Smooth muscle cell (in vitro differentiated cells): ENCODE measurements at regions not wholly inside any gene's neighbourhood (a gene's known extent, or its start where the extent isn't known, plus 50 kb on each side); places are given as distances from the start of the nearest gene placed in this dataset.

Experiments
- DNase-seq: peaks from one replicate; lab custom pipeline; 2025; ENCODE audit not compliant: unreplicated experiment; lab: John Stamatoyannopoulos, UW
- H2AFZ ChIP-seq: fragments of 200-600 bp; sonication (generic); 2 replicates; pipeline ENCODE4 v1.6.0; 2016; ENCODE audit warnings: antibody characterized with exemption, low read depth, mild to moderate bottlenecking
- H3F3A ChIP-seq: fragments of 200-600 bp; sonication (generic); 2 replicates; pipeline ENCODE4 v1.6.0; 2017; ENCODE audit warnings: antibody characterized with exemption, low read depth
- H3K27ac ChIP-seq: fragments of 200-600 bp; sonication (generic); 2 replicates; pipeline ENCODE4 v1.5.1; 2016; ENCODE audit warnings: low read depth, mild to moderate bottlenecking
- H3K27me3 ChIP-seq: fragments of 200-600 bp; sonication (generic); 2 replicates; pipeline ENCODE4 v1.6.1; 2016; ENCODE audit warnings: low read depth, mild to moderate bottlenecking
- H3K36me3 ChIP-seq: fragments of 200-600 bp; sonication (generic); 2 replicates; pipeline ENCODE4 v1.5.1; 2016; ENCODE audit warnings: low read depth
- H3K4me1 ChIP-seq: fragments of 200-600 bp; sonication (generic); 2 replicates; pipeline ENCODE4 v1.5.1; 2016; ENCODE audit warnings: low read depth
- H3K4me2 ChIP-seq: fragments of 200-600 bp; sonication (generic); 2 replicates; pipeline ENCODE4 v1.6.0; 2016; ENCODE audit warnings: mild to moderate bottlenecking
- H3K4me3 ChIP-seq: fragments of 200-600 bp; sonication (generic); 2 replicates; pipeline ENCODE4 v1.5.1; 2016; ENCODE audit warnings: mild to moderate bottlenecking
- H3K79me2 ChIP-seq: fragments of 200-600 bp; sonication (generic); 2 replicates; pipeline ENCODE4 v1.6.0; 2016; ENCODE audit warnings: low read depth, mild to moderate bottlenecking
- H3K9ac ChIP-seq: fragments of 200-600 bp; sonication (generic); 2 replicates; pipeline ENCODE4 v1.6.0; 2016; ENCODE audit warnings: low read depth
- H3K9me3 ChIP-seq: fragments of 200-600 bp; sonication (generic); replicated peaks from 2 replicates; pipeline ENCODE4 v1.5.1; 2016; ENCODE audit warnings: low read depth
- H4K20me1 ChIP-seq: fragments of 200-600 bp; sonication (generic); 2 replicates; pipeline ENCODE4 v1.6.0; 2016; ENCODE audit warnings: low read depth
- WGBS: methylation state at CpG from one replicate; pipeline ENCODE4 v1.1.7; 2016; ENCODE audit warnings: low lambda C conversion rate; 5-methylcytosine and 5-hydroxymethylcytosine counted together
- TF ChIP-seq, protein P1 (sequence below): fragments of 200-600 bp; sonication (generic); IDR thresholded peaks from 2 replicates; pipeline ENCODE4 v1.5.1; 2017; ENCODE audit warnings: borderline replicate concordance, mild to moderate bottlenecking, antibody characterized with exemption; ENCODE audit not compliant: insufficient read depth, poor library complexity, severe bottlenecking

GRCh38 chr15:92541291-92542200, 114.0 kb downstream of the FAM174B start:
- peak overlapping the region; percentile 70 for H3K27ac ChIP-seq
- no peaks in the 10 kb centered on the region for H3F3A ChIP-seq
- H2AFZ ChIP-seq, result no peak overlapping the region
- 81% methylated on average over 7 of the region's 7 CpGs for WGBS
- no peak overlapping the region for H3K4me2 ChIP-seq
- H3K27me3 ChIP-seq, result no peaks in the 10 kb centered on the region
- H3K9me3 ChIP-seq, result no peaks in the 10 kb centered on the region
- H3K4me1 ChIP-seq, result no peaks in the 10 kb centered on the region
- DNase-seq, result no peak
- no peaks in the 10 kb centered on the region for H3K79me2 ChIP-seq
- H4K20me1 ChIP-seq, result no peaks in the 10 kb centered on the region
- no peak overlapping the region for H3K4me3 ChIP-seq
- H3K9ac ChIP-seq, result no peak overlapping the region
- TF ChIP-seq, protein P1, sequence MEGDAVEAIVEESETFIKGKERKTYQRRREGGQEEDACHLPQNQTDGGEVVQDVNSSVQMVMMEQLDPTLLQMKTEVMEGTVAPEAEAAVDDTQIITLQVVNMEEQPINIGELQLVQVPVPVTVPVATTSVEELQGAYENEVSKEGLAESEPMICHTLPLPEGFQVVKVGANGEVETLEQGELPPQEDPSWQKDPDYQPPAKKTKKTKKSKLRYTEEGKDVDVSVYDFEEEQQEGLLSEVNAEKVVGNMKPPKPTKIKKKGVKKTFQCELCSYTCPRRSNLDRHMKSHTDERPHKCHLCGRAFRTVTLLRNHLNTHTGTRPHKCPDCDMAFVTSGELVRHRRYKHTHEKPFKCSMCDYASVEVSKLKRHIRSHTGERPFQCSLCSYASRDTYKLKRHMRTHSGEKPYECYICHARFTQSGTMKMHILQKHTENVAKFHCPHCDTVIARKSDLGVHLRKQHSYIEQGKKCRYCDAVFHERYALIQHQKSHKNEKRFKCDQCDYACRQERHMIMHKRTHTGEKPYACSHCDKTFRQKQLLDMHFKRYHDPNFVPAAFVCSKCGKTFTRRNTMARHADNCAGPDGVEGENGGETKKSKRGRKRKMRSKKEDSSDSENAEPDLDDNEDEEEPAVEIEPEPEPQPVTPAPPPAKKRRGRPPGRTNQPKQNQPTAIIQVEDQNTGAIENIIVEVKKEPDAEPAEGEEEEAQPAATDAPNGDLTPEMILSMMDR, result no peak
- no peaks in the 10 kb centered on the region for H3K36me3 ChIP-seq

DNA sequence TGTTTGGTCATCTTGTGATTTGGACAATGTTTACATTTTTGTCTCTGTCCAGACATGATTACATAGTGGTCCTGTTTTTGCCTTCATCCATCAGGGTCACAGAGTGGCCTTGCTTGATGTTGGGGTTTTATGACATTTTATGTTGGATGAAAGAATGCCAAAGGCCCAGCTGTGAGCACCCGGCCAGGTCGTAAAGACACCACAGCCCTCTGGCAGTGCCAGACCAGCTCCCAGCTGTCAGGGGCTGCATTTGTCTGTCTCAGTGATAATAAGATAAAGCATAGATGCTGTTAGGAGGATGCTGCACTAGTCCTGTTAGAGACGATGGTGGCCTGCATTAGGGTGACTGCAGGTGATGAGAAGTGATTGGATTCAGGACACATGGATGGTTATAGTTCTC, 117.5 kb downstream of the FAM174B start:
- no peak overlapping the region for H3K27ac ChIP-seq
- no peak overlapping the region for H3K4me3 ChIP-seq
- peaks cover 3% of the 10 kb centered on the region for H3K9me3 ChIP-seq
- H4K20me1 ChIP-seq, result no peaks in the 10 kb centered on the region
- TF ChIP-seq, protein P1, result no peak
- H3K36me3 ChIP-seq, result no peaks in the 10 kb centered on the region
- no peak for DNase-seq
- H3K9ac ChIP-seq, result no peak overlapping the region
- H3K4me2 ChIP-seq, result no peak overlapping the region
- no peaks in the 10 kb centered on the region for H3K27me3 ChIP-seq
- H3F3A ChIP-seq, result no peaks in the 10 kb centered on the region
- H2AFZ ChIP-seq, result no peak overlapping the region
- H3K79me2 ChIP-seq, result no peaks in the 10 kb centered on the region
- 68% methylated on average over 3 of the region's 3 CpGs for WGBS
- no peaks in the 10 kb centered on the region for H3K4me1 ChIP-seq

DNA sequence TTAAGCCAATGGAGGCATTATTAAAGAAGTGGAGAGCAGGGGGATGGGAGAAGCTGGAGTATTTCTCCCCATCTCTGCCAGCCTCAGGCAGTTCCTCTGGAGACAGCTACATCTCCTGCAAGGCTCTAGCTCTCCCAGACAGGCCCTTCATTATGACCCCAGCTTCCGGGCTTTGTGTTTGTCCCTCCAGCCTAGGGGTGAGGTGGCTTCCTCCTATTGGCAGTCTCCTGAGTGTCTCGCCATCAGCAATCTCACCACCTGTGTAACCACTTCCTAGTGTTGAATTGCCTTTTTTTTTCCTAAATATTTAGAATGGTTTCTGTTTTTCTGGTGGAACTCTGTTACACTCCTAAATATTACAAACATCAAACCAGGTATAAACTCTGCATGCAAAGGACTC, 122.3 kb downstream of the FAM174B start:
- Histone ChIP-seq H3K4me2 (no peak overlapping the region), H3F3A (no peaks in the 10 kb centered on the region), H3K27me3 (peaks cover 8% of the 10 kb centered on the region), H4K20me1 (no peaks in the 10 kb centered on the region), H3K79me2 (no peaks in the 10 kb centered on the region), H3K9ac (no peak overlapping the region), H3K4me1 (no peaks in the 10 kb centered on the region), H3K4me3 (no peak overlapping the region), H3K9me3 (peaks cover 3% of the 10 kb centered on the region), H3K27ac (no peak overlapping the region), H2AFZ (no peak overlapping the region), H3K36me3 (no peaks in the 10 kb centered on the region)
- WGBS, result 98% methylated on average over 2 of the region's 2 CpGs
- TF ChIP-seq, protein P1, result no peak
- no peak for DNase-seq

- no peaks in the 10 kb centered on the region for H3K36me3 ChIP-seq
- peaks cover 8% of the 10 kb centered on the region for H3K27me3 ChIP-seq
- H3F3A ChIP-seq, result no peaks in the 10 kb centered on the region
- H3K4me2 ChIP-seq, result no peak overlapping the region
- WGBS, result 78% methylated on average over 1 of the region's 1 CpG
- no peaks in the 10 kb centered on the region for H3K4me1 ChIP-seq
- peaks cover 3% of the 10 kb centered on the region for H3K9me3 ChIP-seq
- H3K27ac ChIP-seq, result no peak overlapping the region
- no peak overlapping the region for H3K4me3 ChIP-seq
- no peak overlapping the region for H2AFZ ChIP-seq
- no peaks in the 10 kb centered on the region for H4K20me1 ChIP-seq
- DNase-seq, result no peak
- no peak overlapping the region for H3K9ac ChIP-seq
- H3K79me2 ChIP-seq, result no peaks in the 10 kb centered on the region
- TF ChIP-seq, protein P1, result no peak
Observed at GRCh38 chr15:92531406-92531805, 124.2 kb downstream of the FAM174B start.
